ENCODE measurements at regions not wholly inside any gene's neighbourhood (a gene's known extent, or its start where the extent isn't known, plus 50 kb on each side); places are given as distances from the start of the nearest gene placed in this dataset.

DNA sequence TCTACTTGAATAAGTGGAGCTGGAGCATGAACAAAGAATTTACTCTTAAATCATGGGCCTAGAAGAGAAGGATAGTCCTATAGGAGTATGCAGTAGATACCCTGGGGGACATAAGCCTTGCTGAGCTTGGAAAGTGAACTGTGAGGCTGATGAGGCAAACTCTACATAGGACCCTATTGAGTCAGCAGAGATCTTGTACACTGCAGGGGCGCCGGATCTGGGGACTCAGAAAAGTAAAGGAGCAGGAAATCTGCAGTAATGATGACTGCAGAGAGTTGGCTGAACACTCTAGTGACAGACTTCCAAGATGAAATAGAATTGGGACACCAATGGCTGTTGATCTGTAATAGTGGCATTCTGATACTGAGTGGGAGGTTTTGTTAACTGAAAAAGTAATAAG lies 543.7 kb downstream of the XIRP2 start:
- no peak for DNase-seq
- Mint-ChIP-seq H3K27me3 (ENCODE audit: low read depth, poor library complexity) (no peaks in the 10 kb centered on the region), H3K4me1 (peaks cover 6% of the 10 kb centered on the region), H3K27ac (no peak overlapping the region), H3K9me3 (peaks cover 7% of the 10 kb centered on the region), H3K36me3 (ENCODE audit: low read depth) (no peaks in the 10 kb centered on the region), H3K4me3 (no peak overlapping the region)
- TF ChIP-seq, protein P1, sequence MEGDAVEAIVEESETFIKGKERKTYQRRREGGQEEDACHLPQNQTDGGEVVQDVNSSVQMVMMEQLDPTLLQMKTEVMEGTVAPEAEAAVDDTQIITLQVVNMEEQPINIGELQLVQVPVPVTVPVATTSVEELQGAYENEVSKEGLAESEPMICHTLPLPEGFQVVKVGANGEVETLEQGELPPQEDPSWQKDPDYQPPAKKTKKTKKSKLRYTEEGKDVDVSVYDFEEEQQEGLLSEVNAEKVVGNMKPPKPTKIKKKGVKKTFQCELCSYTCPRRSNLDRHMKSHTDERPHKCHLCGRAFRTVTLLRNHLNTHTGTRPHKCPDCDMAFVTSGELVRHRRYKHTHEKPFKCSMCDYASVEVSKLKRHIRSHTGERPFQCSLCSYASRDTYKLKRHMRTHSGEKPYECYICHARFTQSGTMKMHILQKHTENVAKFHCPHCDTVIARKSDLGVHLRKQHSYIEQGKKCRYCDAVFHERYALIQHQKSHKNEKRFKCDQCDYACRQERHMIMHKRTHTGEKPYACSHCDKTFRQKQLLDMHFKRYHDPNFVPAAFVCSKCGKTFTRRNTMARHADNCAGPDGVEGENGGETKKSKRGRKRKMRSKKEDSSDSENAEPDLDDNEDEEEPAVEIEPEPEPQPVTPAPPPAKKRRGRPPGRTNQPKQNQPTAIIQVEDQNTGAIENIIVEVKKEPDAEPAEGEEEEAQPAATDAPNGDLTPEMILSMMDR (IDR thresholded peaks at IDR 0.05), result no peak

DNA sequence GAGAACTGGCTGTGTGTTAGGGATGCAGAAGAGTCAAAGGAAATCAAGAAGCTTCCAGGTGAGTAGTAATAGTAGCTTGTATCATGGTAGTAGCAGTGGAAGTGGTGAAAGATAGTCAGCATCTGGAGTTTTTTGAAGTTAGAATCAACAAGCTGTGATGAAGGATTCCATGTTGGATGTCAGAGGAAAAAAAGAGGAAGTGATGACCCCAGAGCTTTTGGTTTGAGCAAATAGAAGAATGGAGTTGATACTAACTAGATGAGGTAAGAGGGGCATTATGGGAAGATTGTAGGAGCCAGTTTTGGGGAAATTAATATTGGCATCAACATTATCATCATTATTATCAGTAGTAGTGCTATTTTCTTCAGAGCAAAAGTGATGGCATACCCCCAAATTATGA lies 542.2 kb downstream of the XIRP2 start:
- no peak for DNase-seq
- TF ChIP-seq, protein P1 (IDR thresholded peaks at IDR 0.05), result no peak
- Mint-ChIP-seq H3K9me3 (peaks cover 10% of the 10 kb centered on the region), H3K36me3 (ENCODE audit: low read depth) (no peaks in the 10 kb centered on the region), H3K4me1 (no peaks in the 10 kb centered on the region), H3K4me3 (no peak overlapping the region), H3K27ac (no peak overlapping the region), H3K27me3 (ENCODE audit: low read depth, poor library complexity) (no peaks in the 10 kb centered on the region)

DNA sequence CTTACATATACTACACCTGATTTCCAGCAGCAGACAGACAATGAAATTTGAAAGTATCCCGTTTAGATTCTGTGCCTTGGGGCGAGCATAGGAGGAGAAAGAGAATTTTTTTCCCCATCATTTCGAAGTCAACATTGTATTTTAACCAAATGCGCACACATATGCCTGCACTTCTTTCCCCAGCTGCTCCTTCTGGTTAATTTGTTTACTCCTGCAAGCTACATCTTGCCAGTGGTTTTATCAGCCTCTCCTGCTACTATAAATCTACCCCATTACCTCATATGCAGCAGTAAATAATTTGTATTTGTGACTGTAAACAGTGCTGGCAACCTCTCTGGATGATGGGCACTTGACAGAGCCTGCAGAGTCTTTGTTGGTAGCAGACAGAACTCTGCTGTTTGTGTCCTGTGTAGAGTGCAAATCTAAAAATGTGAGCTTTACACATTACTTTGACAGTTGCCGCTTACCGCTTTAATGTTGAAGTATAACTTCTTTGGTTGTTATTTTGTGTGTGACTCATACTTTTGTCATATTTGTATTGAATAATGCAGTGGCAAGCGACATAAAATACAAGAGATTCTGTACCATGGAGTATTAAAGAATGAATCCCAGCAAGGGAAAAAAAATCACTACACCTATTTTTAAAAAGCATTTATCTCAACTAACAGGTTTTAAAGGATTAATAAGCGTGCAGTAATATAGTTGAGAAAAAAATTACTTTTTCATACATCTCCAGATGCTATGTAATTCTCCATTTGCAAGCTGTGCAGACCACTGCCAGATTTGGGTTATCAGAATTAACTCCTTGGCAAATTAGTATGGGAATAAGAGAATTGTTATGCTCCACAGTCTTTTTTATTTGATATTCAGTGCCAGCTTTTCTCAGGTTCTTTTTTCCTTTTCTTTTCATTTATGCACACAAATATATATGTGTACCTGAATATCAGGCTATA lies 536.8 kb downstream of the XIRP2 start:
- Mint-ChIP-seq H3K27ac (no peak overlapping the region), H3K4me1 (peaks cover 15% of the 10 kb centered on the region), H3K9me3 (peaks cover 10% of the 10 kb centered on the region), H3K27me3 (ENCODE audit: low read depth, poor library complexity) (no peaks in the 10 kb centered on the region), H3K36me3 (ENCODE audit: low read depth) (no peaks in the 10 kb centered on the region), H3K4me3 (no peak overlapping the region)
- DNase-seq, result no peak
- TF ChIP-seq, protein P1 (IDR thresholded peaks at IDR 0.05), result no peak

DNA sequence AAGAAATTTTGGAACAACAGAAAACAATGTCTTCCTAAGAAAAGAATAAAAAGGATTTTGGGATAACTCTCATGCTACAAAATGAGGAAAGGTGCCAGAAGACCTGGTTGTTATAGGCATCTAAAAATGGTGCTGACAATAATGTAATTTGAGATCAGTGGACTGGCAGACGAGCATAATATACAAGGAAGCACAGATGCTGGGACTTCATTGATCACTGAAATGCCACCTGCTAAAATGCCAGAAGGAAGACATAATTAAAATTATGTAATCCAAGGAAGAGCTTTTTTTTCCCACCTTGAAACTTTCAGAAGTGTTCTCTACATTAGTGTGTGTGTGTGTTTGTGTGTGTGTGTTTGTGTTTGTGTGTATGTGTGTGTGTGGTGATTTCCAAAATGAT lies 535.9 kb downstream of the XIRP2 start:
- TF ChIP-seq, protein P1 (IDR thresholded peaks at IDR 0.05), result no peak
- Mint-ChIP-seq H3K36me3 (ENCODE audit: low read depth) (no peaks in the 10 kb centered on the region), H3K27ac (no peak overlapping the region), H3K4me1 (peaks cover 15% of the 10 kb centered on the region), H3K4me3 (no peak overlapping the region), H3K27me3 (ENCODE audit: low read depth, poor library complexity) (no peaks in the 10 kb centered on the region), H3K9me3 (peaks cover 10% of the 10 kb centered on the region)
- DNase-seq, result no peak

DNA sequence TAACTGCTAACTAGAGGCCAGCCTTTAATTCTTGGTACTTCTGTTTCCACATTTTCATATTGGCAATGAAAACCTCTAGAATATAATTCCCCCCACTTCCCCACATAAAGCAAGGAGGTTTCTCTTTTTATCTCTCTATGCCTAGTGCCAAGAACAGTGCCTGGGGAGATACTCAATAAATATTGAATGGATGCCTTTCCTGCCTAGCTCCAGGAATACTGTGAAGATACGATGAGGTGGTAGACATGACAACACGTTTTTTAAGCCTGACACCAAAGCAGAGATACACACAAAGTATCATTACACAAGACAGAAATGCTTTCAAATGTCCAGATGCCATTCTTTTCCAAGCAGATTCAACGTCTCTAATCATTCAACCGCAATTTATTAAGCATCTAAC lies 535.5 kb downstream of the XIRP2 start:
- DNase-seq, result no peak
- TF ChIP-seq, protein P1 (IDR thresholded peaks at IDR 0.05), result no peak
- no peak overlapping the region for H3K27ac Mint-ChIP-seq

DNA sequence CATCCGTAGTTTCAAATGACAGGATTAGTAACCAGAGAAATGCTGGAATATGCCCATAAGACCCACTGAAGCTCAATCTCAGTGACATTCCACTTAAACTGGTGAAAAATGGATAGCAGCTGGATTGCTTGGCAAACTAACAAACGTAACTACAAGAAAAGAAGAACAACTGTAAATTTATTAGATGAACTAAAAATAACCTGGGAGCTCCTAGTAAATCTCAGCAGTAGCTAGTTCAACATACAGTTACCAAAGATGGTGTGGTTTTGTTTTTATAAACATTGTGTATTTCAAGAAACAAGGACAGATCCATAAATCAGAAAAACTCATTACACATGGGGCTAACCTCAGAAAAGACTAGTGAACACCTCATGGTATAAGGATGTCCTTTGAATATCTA lies 531.9 kb downstream of the XIRP2 start:
- peaks cover 3% of the 10 kb centered on the region for H3K27me3 Mint-ChIP-seq (ENCODE audit: low read depth, poor library complexity)
- H3K4me1 Mint-ChIP-seq, result peaks cover 15% of the 10 kb centered on the region
- no peak overlapping the region for H3K27ac Mint-ChIP-seq
- no peak overlapping the region for H3K4me3 Mint-ChIP-seq
- H3K9me3 Mint-ChIP-seq, result peaks cover 11% of the 10 kb centered on the region
- no peak for DNase-seq
- H3K36me3 Mint-ChIP-seq (ENCODE audit: low read depth), result no peaks in the 10 kb centered on the region
- TF ChIP-seq, protein P1 (IDR thresholded peaks at IDR 0.05), result no peak

More for the DNA sequence above, 535.5 kb downstream of the XIRP2 start:
- peaks cover 10% of the 10 kb centered on the region for H3K9me3 Mint-ChIP-seq
- H3K36me3 Mint-ChIP-seq (ENCODE audit: low read depth), result no peaks in the 10 kb centered on the region
- H3K4me3 Mint-ChIP-seq, result no peak overlapping the region
- H3K4me1 Mint-ChIP-seq, result peaks cover 15% of the 10 kb centered on the region
- no peaks in the 10 kb centered on the region for H3K27me3 Mint-ChIP-seq (ENCODE audit: low read depth, poor library complexity)
